BJ (cell line): ENCODE measurements at regions not wholly inside any gene's neighbourhood (a gene's known extent, or its start where the extent isn't known, plus 50 kb on each side); places are given as distances from the start of the nearest gene placed in this dataset.

Source experiments
- CTCF ChIA-PET: fragments of 350-600 bp; formaldehyde crosslinking; extraction: SDS; loops from one replicate; lab custom pipeline; 2021; ENCODE audit warnings: antibody characterized with exemption, inconsistent platforms; lab: Yijun Ruan, JAX
- POLR2A ChIA-PET: fragments of 300-600 bp; sonication (Branson Sonifier 250); formaldehyde crosslinking; extraction: SDS; loops from one replicate; lab custom pipeline; 2021; ENCODE audit warnings: antibody characterized with exemption; lab: Charles Lee
- DNase-seq: peaks from one replicate; pipeline ENCODE4 v3.0.0-alpha.2; 2011; ENCODE audit warnings: low read depth
- H3K27me3 ChIP-seq: 2 replicates; pipeline ENCODE4 v1.6.0; 2011; ENCODE audit warnings: low read length; ENCODE audit not compliant: control insufficient read depth, insufficient read depth
- H3K36me3 ChIP-seq: 2 replicates; pipeline ENCODE4 v1.5.1; 2011; ENCODE audit warnings: low read length; ENCODE audit not compliant: control insufficient read depth, insufficient read depth
- H3K4me3 ChIP-seq: 2 replicates; pipeline ENCODE4 v1.5.1; 2011; ENCODE audit warnings: low read depth, mild to moderate bottlenecking, control low read depth, low read length
- CTCF ChIP-seq: IDR thresholded peaks from 2 replicates; pipeline ENCODE4 v1.5.1; 2011; ENCODE audit warnings: low read depth, mild to moderate bottlenecking, control low read depth, inconsistent platforms, low read length, moderate library complexity; ENCODE audit not compliant: insufficient read depth

DNA sequence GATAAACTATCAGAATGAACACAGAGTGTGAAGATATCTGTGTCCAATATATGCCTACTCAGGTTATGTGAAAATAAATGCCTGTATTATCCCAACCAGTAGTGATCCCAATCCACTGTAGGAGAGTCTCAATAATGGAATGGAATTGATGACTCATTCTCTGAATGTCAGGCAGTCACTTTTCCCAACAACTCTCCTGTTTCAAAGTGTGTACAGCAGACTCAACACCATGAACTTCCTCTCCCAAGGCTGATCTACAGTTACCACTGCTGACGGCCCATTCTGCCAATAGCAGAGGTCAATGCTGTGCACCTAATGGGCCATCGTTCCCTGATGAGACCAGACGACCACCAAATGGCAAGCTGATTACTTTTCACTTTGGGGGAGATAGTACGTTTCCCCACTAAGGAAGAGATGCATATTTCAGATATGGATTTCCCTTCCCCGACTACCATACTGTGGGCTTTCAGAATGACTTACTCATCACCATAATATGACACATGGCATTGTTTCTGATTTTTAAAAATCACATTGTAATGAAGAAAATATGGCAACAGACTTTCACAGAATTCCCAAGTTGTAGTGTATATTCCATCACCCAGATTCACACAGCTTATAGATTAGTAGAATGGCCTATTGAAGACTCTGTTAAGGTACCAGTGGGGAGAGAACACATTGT, 601.7 kb upstream of the VRK2 start:
- H3K4me3 ChIP-seq: no peak overlapping the region
- H3K36me3 ChIP-seq: no peaks in the 10 kb centered on the region
- H3K27me3 ChIP-seq: no peaks in the 10 kb centered on the region
- DNase-seq: no peak
- no peak for TF ChIP-seq CTCF
- ChIA-PET CTCF (no interaction called here), POLR2A (no interaction called here)

- DNase-seq: no peak
- Histone ChIP-seq H3K36me3 (no peaks in the 10 kb centered on the region), H3K27me3 (no peaks in the 10 kb centered on the region), H3K4me3 (no peak overlapping the region)
- CTCF ChIA-PET: no interaction called here
- POLR2A ChIA-PET: no interaction called here
- no peak for TF ChIP-seq CTCF
Measured at GRCh38 chr2:57448816-57449215, 597.8 kb upstream of the VRK2 start.

- Histone ChIP-seq H3K27me3 (no peaks in the 10 kb centered on the region), H3K4me3 (no peak overlapping the region), H3K36me3 (no peaks in the 10 kb centered on the region)
- TF ChIP-seq CTCF: no peak
- no peak for DNase-seq
- ChIA-PET CTCF (interaction anchor here (1.7 kb wide), 1 partner anchor 1267 kb away, joined by 3 read pairs; the partner anchor contains the start of gene CCDC85A), POLR2A (no interaction called here)
Measured at GRCh38 chr2:57450170-57450569, 596.4 kb upstream of the VRK2 start.

DNA sequence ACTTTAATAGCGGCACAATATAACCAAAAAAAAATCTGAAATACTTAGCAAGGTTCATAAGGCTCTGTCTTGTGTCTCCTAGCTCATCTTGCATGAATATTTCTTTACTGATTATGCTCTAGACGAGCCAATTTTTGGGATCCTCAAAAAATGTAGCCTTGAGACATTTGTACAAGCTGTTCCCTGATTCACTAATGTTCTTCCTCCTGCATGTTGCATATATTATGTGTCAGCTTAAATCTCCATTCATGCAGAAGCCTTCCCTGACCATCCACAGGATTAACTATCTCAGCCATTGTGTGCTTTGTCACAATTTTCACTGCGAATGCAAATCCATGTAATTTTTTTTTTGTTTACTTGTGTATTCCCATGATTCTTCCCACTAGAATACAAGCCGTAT, 594.0 kb upstream of the VRK2 start:
- no peaks in the 10 kb centered on the region for H3K27me3 ChIP-seq
- DNase-seq: no peak
- no peaks in the 10 kb centered on the region for H3K36me3 ChIP-seq
- CTCF ChIA-PET: interaction anchor here (0.6 kb wide), 1 partner anchor 45 kb away, joined by 3 read pairs; no protein-coding TSS in a partner anchor
- H3K4me3 ChIP-seq: no peak overlapping the region
- POLR2A ChIA-PET: no interaction called here
- no peak for TF ChIP-seq CTCF

- TF ChIP-seq CTCF: no peak
- Histone ChIP-seq H3K4me3 (no peak overlapping the region), H3K27me3 (no peaks in the 10 kb centered on the region), H3K36me3 (no peaks in the 10 kb centered on the region)
- no peak for DNase-seq
- ChIA-PET POLR2A (no interaction called here), CTCF (no interaction called here)
Measured at GRCh38 chr2:57453945-57454344, 592.7 kb upstream of the VRK2 start.
